Stimulated activated CD4-positive, alpha-beta T cell treated with anti-CD3 and anti-CD28 coated beads, TNF-alpha, amount 100 ng/mL, for 1 hour (primary cell): ENCODE measurements at regions not wholly inside any gene's neighbourhood (a gene's known extent, or its start where the extent isn't known, plus 50 kb on each side); places are given as distances from the start of the nearest gene placed in this dataset.

ENCODE experiments used
- DNase-seq, 3 donors: peaks; one replicate each; pipeline ENCODE4 v3.0.0-alpha.2; 2020; ENCODE audit warnings: low read depth in 3 of 3, low spot score in 1 of 3

GRCh38 chr5:173826086-173826427 lies 62.1 kb upstream of the CPEB4 start:
- no peak for DNase-seq

- no peak for DNase-seq
Measured at GRCh38 chr5:173826428-173827350, 61.5 kb upstream of the CPEB4 start.

- no peak for DNase-seq
Measured at GRCh38 chr5:173828952-173829351, 59.2 kb upstream of the CPEB4 start.

- no peak for DNase-seq
Measured at GRCh38 chr5:173829826-173830225, 58.3 kb upstream of the CPEB4 start.

DNA sequence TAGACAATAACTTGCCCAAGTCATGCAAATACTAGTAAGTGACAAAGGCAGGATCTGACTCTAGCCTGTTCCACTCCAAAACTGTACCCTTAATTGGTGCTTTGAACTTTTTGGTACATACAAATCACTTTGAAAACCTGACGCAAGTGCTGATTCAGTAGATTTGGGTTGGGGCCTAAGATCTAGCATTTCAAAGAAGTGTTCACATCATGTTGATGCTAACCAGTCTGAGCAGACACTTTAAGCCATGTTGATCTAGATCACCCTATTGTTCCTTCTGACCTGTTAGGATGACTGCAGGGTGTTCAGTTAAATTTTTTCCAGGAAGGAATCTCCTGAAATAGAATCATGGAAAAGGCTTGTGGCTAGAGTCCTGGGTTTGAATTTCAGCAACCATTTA lies 57.7 kb upstream of the CPEB4 start:
- no peak for DNase-seq

DNA sequence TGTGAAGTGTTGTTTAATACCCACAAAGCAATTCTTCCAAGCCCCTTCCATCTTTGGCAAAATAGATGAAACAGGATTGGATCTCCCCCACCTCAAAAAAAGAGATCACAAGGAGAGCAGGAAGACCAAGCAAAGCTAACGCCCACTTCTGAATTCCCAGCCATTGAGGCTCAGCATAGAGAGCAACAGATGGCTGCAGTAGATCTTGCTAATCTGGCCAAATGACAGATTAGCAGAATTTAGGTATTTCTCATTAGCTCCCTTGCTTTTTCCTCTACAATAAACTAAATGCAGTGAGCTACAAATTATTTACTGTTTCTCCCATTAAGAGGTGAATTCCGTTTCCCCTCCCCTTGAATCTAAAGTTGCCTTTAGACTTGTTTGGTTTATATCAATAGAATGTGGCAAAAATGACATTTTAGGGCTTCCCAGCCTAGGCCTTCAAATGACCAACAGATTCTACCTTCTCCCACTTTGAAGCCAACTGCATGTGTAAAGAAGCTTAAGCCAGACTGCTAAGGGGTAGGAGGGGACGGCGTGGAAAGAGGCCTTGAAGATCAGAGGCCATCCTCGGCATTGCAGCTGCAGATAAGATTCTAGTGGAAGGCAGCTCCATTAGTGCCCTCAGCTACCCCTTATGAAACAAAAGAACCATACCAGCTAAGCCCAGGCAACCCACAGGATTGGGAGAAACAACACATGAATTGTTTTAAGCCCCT lies 56.8 kb upstream of the CPEB4 start:
- DNase-seq: no peak

DNA sequence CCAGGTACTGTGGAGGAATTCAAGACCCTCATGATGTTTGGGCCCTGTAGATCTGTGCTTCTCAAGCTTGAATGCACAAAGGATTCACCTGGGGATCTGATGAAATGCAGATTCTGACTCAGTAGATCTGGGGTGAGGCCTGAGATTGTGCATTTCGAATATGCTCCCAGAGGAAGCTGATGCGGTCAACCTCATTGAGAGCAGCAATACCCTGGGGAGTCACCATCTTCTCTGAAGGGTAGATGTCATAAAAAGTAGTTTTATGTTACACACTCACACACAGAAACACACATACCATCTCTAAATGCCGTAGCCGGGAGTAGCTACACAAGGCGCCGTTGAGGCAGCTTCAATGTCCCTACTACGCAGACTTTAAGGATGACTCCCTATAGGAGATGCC lies 55.8 kb upstream of the CPEB4 start:
- no peak for DNase-seq

DNA sequence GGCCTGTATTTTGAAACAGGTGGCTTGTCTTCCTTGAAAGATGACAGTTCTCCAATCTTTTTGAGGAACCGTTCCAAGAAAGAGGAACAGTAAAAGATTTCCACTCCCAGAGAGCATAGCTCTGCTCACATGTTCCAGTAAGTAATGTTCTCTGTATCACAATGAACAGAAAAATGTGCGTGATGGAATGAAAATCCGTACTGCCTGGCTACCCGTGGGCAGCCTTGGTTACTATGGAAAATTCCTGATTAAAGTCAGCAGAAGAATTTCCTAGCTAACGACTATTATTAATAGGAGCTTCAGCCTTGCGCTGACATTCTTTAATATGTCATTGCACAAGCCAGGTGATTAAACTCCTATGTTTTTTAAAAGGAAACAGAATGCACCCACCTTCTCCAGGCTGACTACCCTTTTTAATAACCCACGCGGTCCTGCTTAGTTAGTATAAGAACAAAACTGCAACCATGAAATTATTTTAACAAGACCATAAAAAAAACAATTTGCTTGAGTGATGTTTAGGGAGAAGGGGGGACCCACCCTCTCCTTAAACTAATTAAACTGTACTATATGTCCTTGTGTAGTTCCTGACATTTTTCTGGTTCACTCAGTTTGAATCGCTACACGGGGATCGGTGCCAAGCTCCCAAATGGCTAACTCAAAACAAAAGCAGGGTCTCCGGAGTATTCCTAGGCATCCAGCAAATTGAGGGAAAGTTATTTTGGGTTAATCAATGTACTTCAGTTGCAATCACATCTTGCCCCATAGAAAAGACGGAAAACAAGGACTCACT lies 54.8 kb upstream of the CPEB4 start:
- DNase-seq: no peak

DNA sequence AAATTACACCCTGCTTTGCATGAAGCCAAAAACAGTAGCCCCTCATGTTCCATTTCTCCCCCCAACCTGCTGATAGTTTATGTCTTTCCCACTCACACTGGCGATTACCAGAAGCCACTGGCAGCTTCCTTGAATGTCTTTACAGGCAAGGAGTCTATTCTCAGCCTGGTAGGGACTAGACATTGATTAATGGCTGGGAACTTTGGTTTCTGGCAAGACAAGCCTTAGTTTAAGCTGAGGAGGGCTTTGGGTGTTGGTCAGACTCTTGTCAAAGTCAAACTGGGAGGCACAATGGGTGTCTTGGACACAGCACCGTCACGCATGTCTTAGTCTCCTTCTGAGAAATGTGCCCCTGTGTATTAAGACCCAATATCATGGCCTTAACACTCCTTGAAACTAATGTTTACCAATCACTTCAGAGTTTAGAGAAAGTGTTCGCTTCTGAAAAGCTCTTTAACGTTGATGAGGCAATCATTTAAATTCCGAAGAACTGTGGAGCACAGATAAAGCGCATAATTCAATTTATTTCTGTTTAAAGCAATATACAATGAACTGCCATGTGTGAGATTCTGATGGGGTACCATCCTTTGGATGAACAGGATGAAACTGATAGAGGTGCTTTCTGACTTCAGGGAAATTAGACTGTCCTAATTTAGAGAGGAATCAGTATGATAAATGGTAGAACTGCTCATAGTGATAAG lies 53.9 kb upstream of the CPEB4 start:
- no peak for DNase-seq

DNA sequence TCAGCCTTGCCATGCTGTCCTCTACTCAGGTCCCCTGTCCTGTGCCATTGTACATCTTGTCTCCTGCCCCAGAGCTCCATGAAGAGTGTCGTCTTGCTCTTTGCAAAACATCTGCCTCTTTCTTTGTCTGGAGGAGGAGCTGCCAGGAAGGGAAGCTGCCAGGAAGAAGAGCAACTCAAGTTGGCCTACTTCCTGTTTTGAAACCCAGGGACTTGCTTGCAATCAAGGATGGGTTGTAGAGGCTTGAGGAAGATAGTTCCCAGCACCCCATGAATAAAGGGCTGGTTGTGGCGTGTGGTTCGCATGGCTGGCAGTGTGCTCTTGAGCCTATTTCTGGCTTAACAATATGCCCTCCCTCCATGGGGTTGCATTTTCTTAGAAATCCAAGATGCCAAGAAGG lies 53.0 kb upstream of the CPEB4 start:
- no peak for DNase-seq

DNA sequence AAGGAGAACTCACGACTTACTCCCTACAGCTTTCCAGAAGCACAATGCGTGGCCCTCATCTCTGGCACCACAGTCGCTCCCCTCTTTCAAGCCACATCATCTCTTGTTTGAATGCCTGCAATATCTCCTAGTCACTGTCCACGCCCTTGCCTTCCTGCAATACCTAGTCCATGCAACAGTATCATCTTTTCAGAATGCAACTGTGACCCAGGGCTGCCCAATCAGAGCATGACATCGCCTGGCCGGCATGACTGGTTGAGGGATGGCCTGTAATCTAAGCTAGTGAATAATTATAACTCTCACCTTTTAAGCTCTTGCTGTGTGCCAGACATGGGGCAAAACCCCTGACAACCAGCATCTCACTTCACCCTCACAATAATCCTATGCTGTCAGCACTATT lies 52.5 kb upstream of the CPEB4 start:
- DNase-seq: no peak

DNA sequence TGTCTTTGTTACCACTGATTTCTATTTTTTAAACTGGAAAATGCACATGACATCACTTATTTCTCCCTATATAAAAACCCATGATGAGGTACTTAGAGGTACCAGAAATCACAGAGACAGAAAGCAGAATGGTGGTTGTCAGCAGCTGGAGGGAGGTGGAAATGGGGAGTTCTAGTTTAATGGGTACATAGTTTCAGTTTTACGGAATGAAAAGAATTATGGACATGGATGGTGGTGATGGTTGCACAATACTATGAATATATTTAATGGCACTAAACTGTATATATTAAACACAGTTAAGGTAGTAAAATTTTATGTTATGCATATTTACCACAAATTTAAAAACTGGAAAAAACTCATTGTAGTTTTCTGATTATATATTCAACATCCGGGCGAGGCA lies 50.5 kb upstream of the CPEB4 start:
- no peak for DNase-seq
